ENCODE measurements at regions not wholly inside any gene's neighbourhood (a gene's known extent, or its start where the extent isn't known, plus 50 kb on each side); places are given as distances from the start of the nearest gene placed in this dataset.

- DNase-seq (ENCODE audit: low read depth): no peak
- TF ChIP-seq, protein P1, sequence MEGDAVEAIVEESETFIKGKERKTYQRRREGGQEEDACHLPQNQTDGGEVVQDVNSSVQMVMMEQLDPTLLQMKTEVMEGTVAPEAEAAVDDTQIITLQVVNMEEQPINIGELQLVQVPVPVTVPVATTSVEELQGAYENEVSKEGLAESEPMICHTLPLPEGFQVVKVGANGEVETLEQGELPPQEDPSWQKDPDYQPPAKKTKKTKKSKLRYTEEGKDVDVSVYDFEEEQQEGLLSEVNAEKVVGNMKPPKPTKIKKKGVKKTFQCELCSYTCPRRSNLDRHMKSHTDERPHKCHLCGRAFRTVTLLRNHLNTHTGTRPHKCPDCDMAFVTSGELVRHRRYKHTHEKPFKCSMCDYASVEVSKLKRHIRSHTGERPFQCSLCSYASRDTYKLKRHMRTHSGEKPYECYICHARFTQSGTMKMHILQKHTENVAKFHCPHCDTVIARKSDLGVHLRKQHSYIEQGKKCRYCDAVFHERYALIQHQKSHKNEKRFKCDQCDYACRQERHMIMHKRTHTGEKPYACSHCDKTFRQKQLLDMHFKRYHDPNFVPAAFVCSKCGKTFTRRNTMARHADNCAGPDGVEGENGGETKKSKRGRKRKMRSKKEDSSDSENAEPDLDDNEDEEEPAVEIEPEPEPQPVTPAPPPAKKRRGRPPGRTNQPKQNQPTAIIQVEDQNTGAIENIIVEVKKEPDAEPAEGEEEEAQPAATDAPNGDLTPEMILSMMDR (IDR thresholded peaks at IDR 0.05; ENCODE audit: insufficient read depth, low read depth, low read length): no peak
- no peak overlapping the region for H3K4me3 ChIP-seq (ENCODE audit: low read depth, low read length)
Observed at GRCh38 chr3:106573605-106574004, 704.8 kb upstream of the CBLB start.

DNA sequence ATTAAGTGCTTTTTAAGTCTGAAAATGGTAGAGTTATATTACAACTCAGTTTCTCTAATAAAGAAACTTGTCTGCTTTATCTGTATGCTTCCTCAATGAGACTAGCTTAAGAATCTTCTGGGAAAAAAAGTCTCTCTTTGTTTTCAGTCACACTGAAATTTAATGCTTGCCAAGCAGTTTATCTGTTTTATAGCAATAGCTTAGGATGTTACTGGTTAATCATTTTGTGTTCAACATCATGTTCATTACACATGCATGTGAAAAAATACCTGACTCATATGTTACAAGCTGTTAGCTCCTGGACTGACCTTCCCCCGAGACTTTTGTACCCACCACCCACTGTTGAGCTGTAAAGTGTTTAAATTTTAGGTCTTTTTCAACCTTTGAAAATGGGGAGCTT lies 706.2 kb upstream of the CBLB start:
- TF ChIP-seq, protein P1 (IDR thresholded peaks at IDR 0.05; ENCODE audit: insufficient read depth, low read depth, low read length): no peak
- H3K4me3 ChIP-seq (ENCODE audit: low read depth, low read length): no peak overlapping the region
- DNase-seq (ENCODE audit: low read depth): no peak

DNA sequence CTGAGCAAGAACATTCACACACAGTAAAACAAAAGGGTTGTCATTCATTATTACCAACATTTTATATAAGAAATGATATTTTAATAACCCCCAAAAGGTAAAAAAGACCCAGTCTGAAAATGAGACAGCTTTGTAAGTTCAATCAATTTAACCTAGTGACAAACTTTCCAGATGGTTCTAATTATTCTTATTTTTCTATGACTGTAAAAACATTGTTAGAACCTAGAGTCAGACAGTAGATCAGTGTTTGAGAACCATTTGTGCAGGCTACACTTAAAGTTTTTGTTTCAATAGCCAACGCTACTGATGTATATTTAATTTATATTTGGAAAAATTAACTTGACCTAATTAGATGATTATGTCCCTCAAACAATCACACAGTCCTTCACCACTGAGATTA lies 708.4 kb upstream of the CBLB start:
- DNase-seq (ENCODE audit: low read depth): no peak
- TF ChIP-seq, protein P1 (IDR thresholded peaks at IDR 0.05; ENCODE audit: insufficient read depth, low read depth, low read length): no peak
- H3K4me3 ChIP-seq (ENCODE audit: low read depth, low read length): no peak overlapping the region

- no peak for DNase-seq (ENCODE audit: low read depth)
- no peak overlapping the region for H3K4me3 ChIP-seq (ENCODE audit: low read depth, low read length)
- TF ChIP-seq, protein P1 (IDR thresholded peaks at IDR 0.05; ENCODE audit: insufficient read depth, low read depth, low read length): no peak
Observed at GRCh38 chr3:106578911-106579310, 710.1 kb upstream of the CBLB start.

- H3K4me3 ChIP-seq (ENCODE audit: low read depth, low read length): no peak overlapping the region
- TF ChIP-seq, protein P1 (IDR thresholded peaks at IDR 0.05; ENCODE audit: insufficient read depth, low read depth, low read length): no peak
- DNase-seq (ENCODE audit: low read depth): no peak
Observed at GRCh38 chr3:106582151-106582550, 713.3 kb upstream of the CBLB start.

DNA sequence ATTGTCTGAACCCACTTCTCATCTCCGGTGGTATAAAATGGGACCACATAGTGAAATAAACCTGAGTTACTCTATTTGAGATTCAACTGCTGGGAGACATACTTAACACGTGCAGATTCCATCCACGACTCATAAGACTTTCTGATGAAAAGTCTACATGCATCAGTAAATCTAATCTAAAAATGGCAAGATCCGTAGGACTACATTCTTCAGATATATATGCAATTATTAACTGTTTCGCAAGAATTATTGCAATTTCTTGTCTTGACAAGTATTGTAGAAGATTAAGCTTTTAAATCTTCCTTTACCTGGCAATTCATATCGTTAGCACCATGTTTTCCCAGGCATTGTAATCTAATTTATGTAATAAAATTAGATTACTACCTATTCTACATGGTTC lies 718.7 kb upstream of the CBLB start:
- TF ChIP-seq, protein P1 (IDR thresholded peaks at IDR 0.05; ENCODE audit: insufficient read depth, low read depth, low read length): no peak
- H3K4me3 ChIP-seq (ENCODE audit: low read depth, low read length): no peak overlapping the region
- no peak for DNase-seq (ENCODE audit: low read depth)

DNA sequence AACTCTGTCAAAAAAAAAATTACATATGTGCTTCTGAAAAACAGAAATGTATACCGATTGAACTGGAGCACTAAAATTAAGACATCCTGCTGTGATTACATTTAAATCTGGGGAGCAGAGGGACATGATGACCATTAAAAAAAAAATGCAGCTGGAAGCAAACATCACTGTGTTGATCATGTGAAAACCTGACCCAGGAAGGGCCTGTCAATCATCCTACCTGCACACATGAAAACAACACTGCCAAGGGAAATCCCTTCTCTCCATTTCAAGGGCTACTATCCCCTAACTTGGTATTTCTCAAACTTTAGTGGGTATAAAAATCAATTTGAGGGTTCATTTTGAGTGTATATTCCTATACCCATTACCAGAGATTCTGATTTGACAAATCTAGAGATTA lies 719.9 kb upstream of the CBLB start:
- DNase-seq (ENCODE audit: low read depth): no peak
- H3K4me3 ChIP-seq (ENCODE audit: low read depth, low read length): no peak overlapping the region
- TF ChIP-seq, protein P1 (IDR thresholded peaks at IDR 0.05; ENCODE audit: insufficient read depth, low read depth, low read length): no peak
